Activated CD8-positive, alpha-beta memory T cell treated with anti-CD3 and anti-CD28 coated beads, Interleukin-2, amount 50 U/mL, for 1 hour (primary cell): ENCODE measurements at regions not wholly inside any gene's neighbourhood (a gene's known extent, or its start where the extent isn't known, plus 50 kb on each side); places are given as distances from the start of the nearest gene placed in this dataset.
"Not testable (repeated sequence)": the region's sequence is repeated elsewhere in the genome, so short reads cannot be mapped to it uniquely, and the experiment has no call there.

Experiments used
- DNase-seq: peaks from one replicate; pipeline ENCODE4 v3.0.0-alpha.2; 2020; ENCODE audit errors: extremely low read depth

DNA sequence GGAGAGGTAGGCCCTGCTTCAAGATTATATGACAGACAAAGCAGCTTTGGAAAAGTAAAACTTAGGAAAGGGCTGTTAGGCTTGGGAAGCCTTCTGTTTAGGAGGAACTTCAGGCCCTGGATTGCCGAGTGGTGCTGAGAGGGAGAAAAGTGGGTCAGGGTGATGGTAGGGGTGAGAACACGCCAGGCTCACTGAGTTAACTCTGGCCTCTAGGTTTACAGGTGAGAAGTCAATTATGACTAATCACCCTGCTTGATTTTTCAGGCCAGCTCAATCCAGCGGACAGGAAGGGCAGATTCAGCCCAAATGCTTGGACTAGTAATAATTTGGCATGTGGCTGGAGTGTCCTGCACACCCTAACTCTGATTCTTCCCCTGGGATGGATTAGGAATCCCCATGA, 365.1 kb upstream of the LMCD1 start:
- DNase-seq = no peak

- DNase-seq = no peak
Measured at GRCh38 chr3:8143186-8143585, 358.4 kb upstream of the LMCD1 start.

DNA sequence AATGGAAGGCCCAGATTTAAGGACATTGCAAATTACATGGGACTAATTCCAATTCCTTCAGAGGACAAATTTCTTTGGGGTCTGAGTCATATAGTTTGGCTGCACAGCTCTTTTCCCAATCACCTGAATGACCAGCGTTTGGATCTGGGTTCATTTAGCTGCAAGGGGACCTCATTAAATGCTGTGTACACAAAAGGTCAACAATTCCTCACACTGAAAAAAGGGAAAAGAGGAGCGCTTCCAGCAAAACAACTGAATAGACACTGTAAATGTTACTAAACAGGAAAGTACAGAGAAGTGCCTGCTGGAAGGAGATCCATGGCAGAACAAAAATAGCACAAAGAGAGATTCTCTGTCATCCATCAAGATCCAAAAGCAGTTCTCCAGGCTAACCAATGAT, 356.0 kb upstream of the LMCD1 start:
- no peak for DNase-seq

GRCh38 chr3:8147711-8148110, 353.9 kb upstream of the LMCD1 start:
- no peak for DNase-seq

- no peak for DNase-seq
Measured at GRCh38 chr3:8152821-8153418, 348.7 kb upstream of the LMCD1 start.

GRCh38 chr3:8153800-8154199, 347.8 kb upstream of the LMCD1 start:
- no peak for DNase-seq

DNA sequence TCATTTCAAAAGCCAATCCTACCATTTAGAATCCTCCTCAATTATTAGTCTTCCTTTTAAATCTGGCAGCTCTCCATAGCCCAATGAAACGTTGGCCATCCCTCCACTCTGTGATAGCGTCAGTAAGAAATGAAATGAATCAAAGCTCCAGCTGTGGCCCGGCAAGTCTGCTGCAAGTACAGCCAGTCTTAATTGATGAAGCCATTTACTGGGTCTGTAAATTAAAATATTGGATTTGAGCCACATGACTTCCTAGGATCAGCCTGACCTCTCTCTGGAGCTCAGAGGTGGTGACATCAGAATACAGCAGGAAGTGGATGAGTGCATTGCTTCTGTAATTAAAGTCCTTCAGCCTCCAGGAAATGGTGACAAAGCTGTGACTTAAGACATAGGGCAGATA, 347.0 kb upstream of the LMCD1 start:
- DNase-seq = no peak

DNA sequence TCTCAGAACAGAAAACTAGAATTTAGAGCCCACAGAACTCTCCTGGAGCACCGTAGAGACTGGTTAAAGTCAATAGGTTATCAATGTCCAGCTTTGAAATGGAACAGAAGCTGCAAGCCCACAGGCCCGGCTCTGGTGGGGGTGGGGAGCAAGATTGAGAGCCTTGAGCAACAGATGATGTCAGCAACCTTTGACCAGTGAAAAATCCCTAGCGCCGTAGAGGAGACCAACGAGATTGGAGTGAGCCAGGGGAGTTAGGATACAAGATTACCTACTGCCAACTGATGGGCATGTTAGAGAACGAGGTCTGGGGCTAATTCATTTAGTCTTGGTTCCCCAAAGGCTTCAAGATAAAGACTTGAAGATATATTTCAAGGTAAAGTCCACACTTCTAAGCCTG, 345.5 kb upstream of the LMCD1 start:
- no peak for DNase-seq

- no peak for DNase-seq
Measured at GRCh38 chr3:8156831-8157230, 344.8 kb upstream of the LMCD1 start.

DNA sequence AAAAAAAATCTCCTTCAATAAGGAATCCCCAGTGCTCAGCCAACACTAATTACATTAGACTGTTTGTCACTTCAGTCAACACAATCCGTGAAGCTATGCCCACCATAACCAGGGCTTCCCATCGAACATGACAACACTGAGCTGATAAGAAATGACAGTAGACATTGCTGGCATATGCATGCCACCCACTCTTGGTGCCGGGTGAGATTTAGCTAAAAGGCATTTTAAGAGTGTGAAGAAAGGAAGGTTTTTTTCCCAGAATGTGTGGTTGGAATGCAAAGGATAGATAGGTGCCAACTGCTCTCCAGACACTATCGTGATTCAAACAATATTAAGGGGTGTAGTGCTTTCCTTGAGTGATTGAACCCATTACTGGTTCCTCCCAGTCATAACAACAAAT, 344.0 kb upstream of the LMCD1 start:
- DNase-seq = no peak

DNA sequence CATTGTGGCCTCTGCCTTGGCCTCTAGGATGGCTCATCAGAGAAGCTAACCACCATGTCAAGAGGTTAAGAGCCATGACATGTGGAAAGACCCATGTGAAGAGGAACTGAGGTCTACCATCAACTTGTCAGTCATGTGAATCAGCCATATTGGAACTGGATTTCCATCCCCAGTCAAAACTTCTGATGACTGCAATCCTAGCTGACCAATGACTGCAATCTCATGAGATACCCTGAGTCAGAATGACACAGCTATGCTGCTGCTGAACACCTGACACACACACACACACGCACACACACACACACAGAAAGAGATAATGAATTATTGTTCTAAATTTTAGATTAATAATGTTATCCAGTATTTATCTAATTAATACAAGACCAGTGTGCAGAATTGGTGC, 337.5 kb upstream of the LMCD1 start:
- DNase-seq = no peak

- no peak for DNase-seq
Measured at GRCh38 chr3:8166014-8166413, 335.6 kb upstream of the LMCD1 start.

DNA sequence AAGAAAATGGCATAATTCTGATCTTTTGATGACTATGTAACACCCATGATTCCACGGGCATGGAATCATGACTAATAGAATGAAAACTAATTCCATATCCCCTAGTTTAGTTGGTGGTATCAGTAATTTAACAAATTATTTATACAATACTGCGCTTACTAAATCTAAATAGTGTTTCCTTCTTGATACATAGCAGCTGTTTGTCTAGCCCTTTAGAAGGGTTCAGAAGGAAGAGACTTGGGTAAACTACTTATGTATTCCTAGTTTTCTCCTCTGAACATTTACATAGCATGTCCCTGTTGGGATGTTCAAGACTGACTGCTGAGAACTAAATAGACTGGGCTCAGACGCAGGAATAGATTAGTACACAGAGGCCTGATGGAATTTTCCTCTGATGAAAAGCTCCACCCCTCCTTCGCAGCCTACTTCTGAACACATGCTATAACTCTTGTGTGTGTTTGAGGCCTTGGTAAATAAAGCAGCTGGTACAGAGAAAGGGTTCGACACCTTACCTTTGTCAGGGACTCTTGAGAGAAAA, 330.6 kb upstream of the LMCD1 start:
- DNase-seq = no peak

GRCh38 chr3:8173892-8174291, 327.7 kb upstream of the LMCD1 start:
- DNase-seq = no peak

DNA sequence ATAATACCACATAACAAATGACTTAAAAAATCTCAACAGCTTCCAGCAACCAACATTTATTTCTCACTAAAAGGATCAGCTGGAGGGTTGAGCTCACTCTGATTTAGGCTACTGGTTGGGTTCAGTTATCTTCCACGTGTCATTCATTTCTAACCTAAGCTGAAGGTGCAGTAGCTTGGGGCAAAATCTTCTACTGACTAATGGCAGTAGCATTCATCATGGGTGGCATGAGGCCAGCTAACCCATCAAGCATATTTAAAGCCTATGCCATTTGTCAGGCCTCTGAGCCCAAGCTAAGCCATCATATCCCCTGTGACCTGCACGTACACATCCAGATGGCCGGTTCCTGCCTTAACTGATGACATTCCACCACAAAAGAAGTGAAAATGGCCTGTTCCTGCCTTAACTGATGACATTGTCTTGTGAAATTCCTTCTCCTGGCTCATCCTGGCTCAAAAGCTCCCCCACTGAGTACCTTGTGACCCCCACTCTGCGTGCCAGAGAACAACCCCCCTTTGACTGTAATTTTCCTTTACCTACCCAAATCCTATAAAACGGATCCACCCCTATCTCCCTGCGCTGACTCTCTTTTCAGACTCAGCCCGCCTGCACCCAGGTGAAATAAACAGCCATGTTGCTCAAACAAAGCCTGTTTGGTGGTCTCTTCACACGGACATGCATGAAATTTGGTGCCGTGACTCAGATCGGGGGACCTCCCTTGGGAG, 324.7 kb upstream of the LMCD1 start:
- not testable (repeated sequence) for DNase-seq

GRCh38 chr3:8178516-8178915, 323.1 kb upstream of the LMCD1 start:
- not testable (repeated sequence) for DNase-seq

DNA sequence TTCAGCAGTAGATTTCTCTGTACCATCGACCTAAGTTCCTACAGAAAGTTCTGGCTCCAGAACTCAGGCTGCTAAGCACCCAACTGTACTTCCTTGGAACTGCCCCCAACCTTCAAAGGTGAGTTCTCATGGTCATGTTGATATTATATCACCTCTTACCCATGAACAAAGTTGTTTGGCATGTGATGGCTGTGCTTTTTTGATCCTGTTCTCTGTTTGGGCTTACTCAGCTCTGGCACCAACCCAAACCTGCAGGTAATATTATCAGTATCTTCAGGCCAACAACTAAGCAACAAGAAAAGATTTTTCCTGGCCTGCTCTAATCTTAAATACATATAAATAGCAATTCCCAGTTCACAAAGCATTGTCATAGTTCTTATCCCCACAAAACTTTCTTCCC, 318.7 kb upstream of the LMCD1 start:
- no peak for DNase-seq

- no peak for DNase-seq
Measured at GRCh38 chr3:8183627-8184026, 318.0 kb upstream of the LMCD1 start.

- no peak for DNase-seq
Measured at GRCh38 chr3:8186213-8186612, 315.4 kb upstream of the LMCD1 start.

- DNase-seq = no peak
Measured at GRCh38 chr3:8187996-8188395, 313.6 kb upstream of the LMCD1 start.

- DNase-seq = no peak
Measured at GRCh38 chr3:8189051-8189450, 312.6 kb upstream of the LMCD1 start.

DNA sequence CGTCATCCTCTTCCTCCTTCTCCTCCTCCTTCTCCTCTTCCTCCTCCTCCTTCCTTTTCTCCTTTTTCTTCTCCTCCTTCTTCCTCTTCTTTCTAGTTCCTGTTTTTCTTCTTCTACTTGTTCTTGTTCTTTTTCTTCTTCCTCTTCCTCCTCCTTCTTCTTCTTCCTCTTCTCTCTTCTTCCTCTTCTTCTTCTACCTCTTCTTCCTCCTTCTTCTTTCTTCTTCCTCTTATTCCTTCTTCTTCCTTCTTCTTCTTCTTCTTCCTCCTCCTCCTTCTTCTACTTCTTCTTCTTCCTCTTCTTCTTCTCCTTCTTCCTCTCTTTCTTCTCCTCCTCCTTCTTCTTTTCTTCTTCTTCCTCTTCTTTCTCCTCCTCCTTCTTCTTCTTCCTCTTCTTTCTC, 310.2 kb upstream of the LMCD1 start:
- no peak for DNase-seq

DNA sequence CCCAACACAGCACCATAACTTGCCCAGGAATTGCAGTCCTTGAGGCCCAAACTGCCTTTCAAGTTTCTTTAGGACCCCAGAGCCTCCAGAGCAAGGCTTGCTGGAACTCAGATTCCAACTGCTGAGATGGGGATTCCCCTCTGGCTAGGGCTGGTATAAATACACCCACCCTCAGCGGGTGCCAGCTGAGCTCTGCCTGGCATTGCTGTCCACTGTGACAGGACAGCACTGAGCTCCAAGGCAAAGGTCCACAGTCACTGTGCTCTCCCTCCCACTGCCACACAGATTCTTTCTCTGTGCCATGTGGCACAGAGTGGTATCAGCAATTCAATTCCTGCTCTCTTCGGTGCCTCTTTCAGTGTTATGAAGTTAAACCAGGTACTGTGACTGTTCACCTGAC, 304.2 kb upstream of the LMCD1 start:
- DNase-seq = no peak

- DNase-seq = no peak
Measured at GRCh38 chr3:8198605-8199004, 303.0 kb upstream of the LMCD1 start.
